HG02938 (cell line): ENCODE measurements at regions not wholly inside any gene's neighbourhood (a gene's known extent, or its start where the extent isn't known, plus 50 kb on each side); places are given as distances from the start of the nearest gene placed in this dataset.

Source experiments
- ATAC-seq: cut with Tn5 transposase; IDR thresholded peaks from one replicate; pipeline ENCODE4 v1.9.1; 2021; ENCODE audit warnings: mild to moderate bottlenecking, moderate library complexity; ENCODE audit not compliant: unreplicated experiment

DNA sequence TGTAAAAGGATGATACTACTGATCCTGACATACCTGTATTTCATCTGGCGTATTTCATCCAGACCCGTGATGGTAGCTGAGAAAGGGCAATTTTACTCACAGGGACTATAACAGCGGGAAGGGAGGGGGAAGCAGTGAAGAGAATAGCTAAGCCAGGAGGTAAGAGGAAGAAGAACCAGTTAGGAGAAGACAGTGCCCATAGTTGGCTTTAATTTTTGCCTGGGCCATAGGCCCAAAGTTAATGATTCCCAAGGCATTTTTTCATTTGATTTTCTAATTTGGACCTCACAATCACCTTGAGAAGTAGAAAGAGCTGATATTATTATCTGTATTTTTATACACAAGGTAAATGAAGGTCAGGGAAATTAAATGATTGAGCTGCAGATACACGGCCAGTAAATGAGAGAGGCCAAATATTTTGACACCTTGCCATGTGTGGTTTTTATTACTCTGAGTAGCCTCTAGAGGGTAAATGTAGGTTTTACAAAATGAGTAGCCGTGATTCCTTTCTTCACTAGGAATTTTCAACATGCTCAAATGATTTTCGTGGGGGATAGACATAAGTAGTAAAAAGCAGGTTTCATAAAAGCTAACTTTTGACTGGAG, 382.2 kb downstream of the FUT8 start:
- no peak for ATAC-seq

DNA sequence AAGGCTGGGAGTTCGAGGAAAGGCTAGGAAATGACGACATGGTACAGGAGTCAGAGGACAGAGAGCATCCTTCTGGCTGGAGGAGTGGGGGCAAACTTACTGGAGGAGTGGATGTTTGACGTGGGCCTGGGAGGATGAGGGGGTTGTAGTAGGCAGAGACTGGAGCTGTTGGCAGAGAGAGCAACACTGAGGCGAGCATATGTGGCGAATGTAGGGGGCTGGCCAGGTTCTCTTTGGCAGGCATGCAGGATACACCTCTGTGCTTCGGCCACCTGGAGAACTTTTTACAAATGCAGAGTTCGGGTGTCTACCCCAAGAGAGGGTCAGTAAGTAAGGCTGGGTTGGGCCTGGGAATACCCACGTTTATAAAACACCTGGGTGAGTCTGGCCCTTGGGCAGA, 385.7 kb downstream of the FUT8 start:
- no peak for ATAC-seq

DNA sequence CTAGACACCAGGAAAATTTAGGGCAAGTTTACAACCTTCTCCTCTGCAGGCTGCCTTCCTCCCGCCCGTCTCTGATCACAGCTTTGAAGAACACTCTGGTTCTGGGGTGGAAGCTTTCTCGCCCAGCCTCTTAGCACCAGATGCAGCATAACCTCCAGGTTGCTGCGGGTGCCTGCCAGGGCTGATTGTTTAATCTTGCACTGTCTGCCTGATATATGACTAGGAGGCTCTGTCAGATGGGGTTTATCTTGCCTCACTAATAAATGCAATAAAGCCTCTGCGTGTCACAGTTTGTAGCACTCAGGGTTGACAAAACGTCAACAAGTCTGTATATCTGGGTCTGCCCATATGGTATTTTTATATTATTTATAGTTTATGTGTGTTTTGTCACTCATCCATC, 388.2 kb downstream of the FUT8 start:
- ATAC-seq: no peak

DNA sequence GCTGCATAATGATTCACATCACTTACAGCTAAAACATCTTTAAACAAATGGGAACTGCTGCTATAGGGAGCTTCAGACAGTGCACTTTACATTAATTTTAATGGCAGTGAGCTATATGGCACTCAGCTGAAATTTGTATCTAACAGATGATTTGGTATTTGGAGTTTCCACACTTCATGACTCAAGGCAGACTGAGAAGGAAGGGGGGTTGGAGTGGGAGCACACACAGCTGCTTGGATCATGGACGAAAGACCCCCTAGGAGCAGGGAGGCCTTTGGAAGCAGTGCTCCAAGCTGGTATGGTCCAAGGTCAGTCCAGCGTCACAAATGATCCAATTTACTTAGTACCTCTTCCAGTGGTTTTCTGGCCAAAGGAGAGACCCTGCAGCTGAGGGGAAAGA, 389.7 kb downstream of the FUT8 start:
- no peak for ATAC-seq

DNA sequence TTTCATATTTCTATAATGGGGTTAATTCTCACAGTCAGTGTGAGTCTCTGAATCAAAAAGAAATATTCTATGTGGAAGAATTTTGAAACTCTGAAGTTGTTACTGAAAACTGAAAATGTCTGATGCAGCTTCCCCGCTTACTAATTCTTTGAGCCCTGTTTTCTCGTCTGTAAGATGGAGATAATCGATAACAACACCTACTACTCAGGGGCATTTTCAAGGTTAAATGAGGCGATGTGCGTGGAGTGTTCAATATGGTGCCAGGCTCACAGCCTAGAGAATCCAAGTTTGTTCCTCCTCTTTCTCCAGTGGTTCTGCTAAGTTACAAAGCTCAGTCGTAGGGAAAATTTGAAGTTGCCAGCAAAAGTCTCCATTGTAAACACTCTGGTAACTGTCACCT, 391.4 kb downstream of the FUT8 start:
- no peak for ATAC-seq

DNA sequence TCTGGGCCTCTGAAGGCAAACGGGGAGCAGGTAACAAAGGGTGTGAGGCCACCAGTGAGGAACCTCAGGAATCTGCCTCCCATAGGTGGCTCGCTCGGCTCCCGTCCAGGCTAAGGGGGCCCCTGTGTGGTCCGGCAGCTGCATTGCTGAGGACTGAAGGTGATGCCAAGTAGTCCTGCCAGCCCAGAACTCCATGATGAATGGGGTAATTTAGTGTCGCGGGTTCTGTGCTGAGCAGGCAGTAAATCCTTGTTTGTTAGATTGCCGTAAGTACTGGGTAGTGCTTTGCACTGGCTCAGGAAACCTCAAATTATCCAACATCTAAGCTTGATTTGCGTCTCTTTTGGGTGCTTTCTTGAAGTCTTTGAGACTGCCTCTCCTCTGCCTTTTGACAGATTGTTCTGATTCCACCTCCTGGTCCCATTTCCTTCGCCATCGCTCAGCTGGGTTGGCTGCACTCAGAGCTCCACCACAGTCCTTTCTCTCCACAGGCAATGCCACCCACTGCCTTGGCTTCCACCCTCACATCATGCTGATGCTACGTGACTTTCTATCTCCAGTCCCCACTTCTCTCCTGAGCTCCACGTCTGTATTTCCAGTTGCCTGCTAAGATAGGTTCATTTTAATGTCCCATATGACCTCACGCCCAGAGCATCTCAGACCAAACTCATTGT, 392.0 kb downstream of the FUT8 start:
- ATAC-seq: no peak

DNA sequence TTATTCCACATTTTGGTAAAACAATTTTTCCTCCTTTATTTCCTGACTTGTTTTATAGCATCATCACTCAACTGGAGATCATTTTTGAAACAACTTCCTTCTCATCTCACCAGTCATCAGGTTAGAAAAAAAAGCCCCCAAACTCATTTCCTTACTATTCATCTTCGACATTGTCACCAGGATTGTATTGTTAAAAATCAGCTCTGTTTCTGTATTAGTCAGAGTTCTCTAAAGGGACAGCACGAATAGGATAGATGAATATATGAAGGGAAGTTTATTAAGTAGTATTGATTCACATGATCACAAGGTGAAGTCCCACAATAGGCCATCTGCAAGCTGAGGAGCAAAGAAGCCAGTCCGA, 392.6 kb downstream of the FUT8 start:
- no peak for ATAC-seq

DNA sequence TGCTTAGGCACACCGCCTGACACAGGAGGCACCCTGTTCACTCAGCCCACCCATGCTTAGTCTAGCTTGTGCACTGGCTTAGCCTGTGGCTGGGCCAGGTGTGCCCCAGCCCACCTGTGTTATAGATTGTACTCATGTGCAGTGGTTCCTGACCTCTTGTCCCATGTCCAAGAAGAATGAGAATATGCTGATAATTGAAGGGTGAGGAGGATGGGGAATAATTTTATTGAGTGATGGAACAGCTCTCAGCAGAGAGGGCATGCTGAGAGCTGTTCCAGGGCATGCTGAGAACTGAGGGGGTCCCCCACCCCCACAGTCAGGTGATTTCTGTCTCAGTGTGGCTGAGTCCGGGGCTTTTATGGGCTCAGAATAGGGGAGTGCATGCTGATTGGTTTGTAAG, 395.9 kb downstream of the FUT8 start:
- no peak for ATAC-seq

DNA sequence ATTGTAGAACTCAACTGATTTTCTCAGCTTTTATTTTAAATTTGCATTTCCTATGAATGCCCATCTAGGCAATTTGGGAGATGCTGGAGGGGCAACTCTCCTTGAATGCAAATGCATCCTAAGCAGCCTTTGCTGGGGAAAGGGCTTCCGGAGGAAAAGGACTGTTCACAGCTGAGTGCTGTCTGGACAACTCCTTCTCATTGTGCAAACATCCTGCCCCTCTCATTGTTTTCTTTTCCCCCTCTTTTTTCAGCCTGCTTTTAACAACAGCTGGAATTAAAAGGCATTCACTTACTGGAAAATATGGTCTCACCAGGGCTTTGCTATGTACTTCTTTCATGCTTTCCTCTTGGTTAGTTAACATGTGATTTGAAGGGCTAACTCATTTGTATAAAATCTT, 397.8 kb downstream of the FUT8 start:
- no peak for ATAC-seq

DNA sequence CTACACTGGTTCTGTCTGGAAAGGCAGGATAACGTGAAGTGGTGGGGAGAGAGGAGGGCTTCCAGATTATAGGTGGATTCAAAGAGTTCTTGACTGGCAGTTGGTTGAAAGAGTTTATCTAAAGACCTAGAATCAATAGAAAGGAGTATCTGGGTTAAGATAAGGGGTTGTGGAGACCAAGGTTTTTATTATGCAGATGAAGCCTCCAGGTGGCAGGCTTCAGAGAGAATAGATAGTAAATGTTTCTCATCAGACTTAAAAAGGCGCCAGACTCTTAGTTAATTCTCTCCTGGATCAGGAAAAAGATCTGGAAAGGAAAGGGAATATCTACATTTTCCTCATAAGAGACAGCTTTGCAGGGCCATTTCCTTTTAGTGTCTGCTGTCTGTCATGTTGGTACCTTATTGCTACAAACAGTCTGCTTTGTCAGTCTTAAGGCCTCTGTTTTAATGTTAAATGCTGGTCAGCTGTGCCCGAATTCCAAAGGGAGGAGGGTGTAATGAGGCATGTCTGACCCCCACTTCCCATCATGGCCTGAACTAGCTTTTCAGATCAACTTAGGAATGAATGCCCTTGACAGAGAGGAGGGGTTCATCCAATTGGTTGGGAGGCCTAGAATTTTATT, 401.3 kb downstream of the FUT8 start:
- no peak for ATAC-seq

DNA sequence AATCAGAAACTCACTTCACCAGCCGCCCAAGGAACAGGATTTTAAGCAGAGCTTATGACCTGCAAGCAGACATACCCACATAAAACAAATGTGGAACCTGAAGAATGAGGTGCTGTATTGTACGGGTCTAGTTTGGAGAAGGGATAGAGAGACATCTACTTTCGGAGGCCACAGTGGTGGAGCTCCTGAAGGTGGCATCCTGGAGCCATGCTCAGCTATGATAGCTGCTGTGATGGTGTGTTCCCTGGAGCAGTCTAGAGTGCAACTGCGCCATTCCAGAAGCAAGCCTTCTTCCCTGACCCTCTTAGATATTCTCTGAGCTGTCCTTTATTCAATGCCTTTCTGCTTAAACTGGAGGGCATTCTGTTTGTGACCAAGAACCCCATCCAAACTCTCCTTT, 402.6 kb downstream of the FUT8 start:
- ATAC-seq: no peak

DNA sequence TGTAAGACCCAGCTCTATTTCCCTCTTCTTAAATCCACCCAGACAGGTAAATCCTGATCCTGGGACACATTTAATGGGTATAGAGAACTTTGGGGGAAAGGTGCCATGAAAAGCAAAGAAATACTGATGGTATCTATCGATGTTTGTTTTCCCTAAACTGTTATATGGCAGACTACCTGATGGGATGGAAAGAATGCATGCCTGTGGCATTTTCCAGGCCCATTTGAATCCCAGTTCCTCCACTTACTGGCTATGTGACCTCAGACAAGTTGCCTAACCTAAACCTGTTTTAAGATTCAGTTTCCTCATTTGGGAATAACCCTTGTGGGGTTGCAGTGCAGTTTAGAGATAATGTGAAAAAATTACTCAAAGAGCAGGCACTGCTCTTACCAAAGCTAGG, 404.5 kb downstream of the FUT8 start:
- no peak for ATAC-seq

DNA sequence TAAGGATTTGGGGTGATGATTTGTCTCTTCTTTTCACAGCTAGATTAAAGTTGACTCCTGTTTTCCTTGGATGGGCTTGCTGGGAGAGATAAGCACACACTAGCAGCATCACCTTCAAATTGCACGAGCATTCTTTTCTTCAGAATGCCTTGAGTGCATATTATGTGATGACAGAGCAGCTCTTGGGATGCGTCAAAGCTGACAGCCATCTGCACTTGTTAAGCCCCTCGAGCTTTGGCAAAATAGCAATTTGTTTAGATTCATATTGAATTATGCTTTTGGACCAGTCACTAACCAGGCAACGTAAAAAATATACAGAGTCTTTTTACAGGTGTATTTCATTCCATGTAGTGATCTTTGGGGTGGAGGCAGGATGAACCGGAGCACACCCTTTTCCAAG, 407.0 kb downstream of the FUT8 start:
- ATAC-seq: no peak

DNA sequence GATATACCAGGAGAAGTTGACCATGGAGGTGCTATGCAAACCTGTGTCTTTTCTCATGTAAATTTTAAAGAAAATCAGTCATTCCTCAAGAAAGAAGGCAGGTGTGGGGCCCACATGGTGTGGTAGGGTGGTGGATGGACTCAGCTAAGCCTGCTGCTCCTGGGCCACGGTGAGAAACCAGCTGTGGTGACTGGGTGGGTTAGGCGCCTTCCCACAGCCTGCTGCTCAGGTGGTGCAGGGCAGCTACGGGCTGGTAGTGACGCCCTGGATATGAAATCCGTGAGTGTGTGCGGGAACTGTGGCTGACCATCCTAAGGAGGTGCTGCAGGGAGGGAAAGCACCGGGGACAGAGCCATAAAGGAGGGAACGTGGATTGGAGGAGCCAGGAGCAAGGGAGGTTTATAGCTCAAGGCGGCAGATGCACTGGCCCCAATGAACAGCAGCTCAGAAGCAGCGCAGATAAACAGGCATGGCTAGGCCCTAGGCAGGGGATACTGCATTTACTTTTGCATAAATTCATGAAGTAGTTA, 408.8 kb downstream of the FUT8 start:
- ATAC-seq: no peak

DNA sequence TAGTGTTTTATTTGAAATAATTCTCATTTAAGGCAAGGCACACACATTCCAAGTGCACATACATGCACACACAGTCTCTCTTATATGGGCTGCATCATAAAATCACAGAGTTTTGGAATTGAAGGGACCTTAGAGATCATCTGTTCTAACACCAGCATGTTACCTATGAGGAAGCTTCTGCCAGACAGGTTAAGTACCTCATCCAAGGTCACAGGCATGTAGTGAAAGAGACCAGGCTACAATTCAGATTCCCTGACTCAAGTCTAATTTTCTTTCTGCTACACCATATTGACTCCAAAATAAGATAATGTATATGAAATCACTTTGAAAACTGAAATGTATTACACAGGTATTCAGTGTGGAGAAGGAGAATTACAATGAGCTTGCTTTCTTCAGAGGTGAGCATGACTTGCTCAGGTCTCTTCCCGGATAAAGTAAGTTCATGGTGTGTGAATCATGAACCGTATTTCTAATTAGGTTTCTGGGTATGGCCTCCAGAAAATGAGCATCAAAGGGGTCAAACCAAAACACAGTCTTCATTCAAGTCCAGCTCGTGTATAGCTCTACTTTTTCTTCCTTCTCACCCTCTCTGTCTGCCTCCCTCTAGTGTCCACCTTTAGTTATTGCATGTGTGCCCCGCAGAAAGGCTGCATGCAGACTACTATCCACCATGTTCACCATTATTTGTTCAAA, 411.9 kb downstream of the FUT8 start:
- peak; percentile 76 for ATAC-seq

DNA sequence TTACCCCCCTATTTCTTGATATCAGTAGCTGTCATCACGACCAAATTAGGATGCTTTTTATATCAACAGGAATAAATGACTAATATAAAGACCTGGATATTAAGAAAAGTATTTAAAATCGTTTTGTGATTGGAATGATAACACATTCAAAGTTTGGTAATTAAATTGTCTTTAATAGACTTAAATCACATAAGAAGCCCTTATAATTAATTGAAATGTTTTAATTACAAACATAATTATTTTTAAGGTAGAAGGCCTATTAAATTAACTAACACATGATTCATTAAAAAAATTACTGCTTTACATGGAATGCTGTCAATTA, 412.4 kb downstream of the FUT8 start:
- ATAC-seq: no peak

DNA sequence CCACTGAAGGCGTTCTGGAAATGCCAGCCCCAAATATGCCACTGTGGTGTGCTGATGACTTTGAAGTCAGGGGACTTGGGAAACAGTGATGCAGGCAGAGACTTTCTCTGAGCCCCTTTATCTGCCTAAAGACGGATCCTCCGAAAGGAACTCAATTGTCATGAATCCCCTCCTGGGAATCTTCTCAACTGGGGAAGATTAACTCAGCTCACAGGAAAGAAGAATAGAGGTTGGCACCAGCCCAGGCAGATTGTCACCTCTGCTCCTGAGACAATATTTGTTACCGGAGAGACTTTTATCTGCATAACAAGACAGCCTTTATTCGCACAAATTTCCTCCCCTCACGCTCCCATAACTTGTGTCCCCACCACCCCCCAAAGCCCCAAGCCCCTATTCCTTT, 414.4 kb downstream of the FUT8 start:
- no peak for ATAC-seq

DNA sequence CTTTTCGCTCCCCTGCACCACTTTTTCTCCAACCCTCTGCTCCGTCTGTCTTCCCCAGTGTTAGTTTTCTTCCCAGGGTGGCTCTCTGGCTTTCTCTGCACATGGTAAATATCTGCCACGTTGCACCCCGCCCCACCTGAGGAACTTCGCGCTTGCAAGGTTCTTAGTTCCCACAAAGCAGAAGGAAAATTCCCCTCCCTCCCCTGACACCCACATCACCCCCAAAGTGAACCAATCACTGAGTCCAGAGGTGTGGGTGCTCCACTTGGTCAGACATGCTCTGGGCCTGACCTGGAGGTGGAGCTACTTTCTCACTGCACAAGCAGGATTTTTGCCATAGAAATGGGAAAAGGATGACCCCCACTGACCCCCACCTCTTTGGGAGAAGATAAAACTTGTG, 415.0 kb downstream of the FUT8 start:
- no peak for ATAC-seq

DNA sequence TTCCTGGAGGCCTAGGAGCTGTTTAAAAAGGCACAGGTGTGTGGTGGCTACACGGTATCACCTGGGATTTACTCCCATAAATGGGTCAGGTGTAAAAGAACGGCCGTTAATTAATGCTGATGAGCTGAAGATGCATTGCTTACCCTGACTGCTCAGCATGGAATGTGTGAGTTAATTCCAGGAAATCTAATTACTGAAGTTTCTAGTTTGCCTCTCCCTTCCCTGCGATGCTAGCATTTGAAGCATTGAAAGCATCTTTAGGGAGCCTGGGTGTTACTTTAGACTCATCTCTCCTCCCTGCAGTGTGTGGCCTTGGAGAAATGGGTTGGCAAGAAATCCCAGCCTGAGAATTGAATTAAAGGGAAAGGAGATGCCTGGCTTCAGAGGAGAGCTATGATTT, 415.9 kb downstream of the FUT8 start:
- ATAC-seq: no peak

DNA sequence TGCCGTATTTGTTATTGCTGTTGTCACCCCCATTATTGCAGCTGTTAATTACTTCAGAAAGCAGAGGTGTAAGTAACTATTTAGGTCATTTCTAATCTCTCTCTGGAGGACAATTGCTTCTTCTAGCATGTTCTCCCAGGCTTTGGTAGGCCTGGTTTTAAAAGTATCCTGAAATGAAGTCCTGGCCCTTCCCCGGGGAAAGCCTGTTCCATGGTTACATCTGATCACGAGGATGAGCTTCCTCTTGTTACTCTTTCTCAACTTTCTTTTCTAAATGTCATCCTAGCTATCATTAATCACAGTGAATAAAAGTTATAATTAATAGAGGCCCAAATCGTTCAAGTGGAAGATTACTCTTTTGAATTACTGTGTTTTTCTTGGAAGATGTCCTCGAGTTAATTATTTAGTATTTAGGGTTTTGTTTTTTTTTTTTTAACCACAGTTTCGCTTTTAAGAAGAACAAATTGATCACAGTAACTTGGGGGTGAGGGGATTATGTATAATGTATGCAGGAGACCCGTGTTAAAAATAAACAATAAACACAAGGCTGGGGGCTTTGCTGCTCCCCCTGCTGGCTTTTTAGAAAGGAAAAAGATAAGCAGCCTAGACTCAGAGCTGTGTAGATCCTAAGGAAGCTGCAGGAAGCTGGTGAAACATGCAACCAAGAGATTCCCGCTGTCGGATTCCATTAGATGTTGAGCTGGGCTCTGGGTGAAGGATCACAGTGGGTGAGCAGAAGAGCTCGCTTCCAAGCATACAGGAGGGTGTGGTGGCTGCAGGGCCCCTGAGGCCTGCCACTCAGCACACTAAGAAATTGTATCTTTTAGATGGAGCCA, 420.1 kb downstream of the FUT8 start:
- no peak for ATAC-seq

DNA sequence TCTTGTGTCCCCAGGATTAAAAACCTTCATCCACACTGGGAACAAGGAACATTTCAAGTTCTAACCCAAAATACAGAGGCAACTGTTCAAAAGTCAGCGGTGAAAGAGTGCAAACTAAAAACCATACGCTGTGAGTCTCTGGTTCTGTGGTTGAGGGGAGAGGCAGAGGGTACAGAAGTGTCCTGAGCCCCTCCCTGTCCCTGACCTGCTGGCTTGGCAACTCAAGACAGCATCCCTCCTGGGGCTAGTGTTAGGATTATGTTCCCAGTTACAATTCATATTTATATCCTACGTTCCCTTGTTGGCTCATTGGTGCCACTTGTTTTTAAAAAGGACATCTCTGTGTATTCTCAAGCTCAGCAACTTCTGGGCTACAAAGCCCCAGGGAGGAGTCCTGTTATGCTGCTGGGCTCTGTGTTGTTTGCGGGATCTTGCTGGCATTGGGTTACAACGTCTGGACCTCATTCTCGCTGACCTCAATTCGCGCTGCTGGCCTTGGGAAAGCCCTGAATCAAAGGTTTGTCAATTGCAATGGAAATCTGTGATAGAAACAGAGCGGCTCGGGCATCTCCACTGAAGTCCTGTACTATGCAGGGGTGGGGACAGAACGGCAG, 420.8 kb downstream of the FUT8 start:
- no peak for ATAC-seq
